Hematopoietic multipotent progenitor cell treated with erythropoietin and hydrocortisone succinate and interleukin-3 and kit ligand, for 15 days (in vitro differentiated cells): ENCODE measurements at regions not wholly inside any gene's neighbourhood (a gene's known extent, or its start where the extent isn't known, plus 50 kb on each side); places are given as distances from the start of the nearest gene placed in this dataset.

Experiments used
- DNase-seq: peaks from one replicate; pipeline ENCODE4 v3.0.0-alpha.2; 2015; ENCODE audit warnings: low spot score

DNA sequence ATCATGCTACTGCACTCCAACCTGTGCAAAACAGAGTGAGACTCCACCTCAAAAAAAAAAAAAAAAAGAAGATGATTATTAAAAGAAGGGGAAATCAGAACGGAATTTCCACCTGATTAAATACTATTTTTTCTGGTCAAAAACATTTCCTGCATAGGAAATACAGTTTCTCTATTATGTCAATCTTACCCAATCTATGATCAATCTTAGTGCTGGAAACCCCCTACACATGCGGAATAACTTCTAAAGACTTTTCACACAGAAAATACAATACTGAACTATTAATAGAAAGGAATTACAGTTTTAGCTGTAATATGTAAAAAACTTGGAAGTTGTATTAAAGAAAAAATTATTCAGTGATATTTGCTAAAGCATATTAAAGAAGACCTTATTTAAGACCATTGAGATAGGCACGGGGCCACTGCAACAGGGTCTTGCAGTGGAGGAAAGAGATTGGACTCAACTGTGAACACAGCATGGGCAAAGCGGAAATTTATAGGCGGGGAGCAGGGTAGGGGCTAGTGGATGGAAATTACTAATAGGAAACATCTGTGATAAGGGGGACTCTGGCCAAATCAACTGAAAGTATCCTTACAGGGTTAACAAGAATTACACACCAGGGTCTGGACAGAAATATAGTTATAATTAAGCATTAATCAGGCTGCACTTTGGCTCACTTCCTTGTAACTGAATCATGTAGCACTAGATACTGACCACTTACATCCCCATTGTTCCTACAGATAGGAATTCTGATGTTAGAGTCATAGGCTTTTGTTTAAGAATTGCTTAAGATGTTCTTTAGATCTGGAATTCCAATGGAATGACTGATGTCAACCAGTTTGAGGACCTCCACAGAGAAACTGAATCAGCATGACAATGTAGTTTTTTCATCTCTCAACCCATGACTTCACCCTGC lies 411.5 kb upstream of the DDI1 start:
- no peak for DNase-seq

DNA sequence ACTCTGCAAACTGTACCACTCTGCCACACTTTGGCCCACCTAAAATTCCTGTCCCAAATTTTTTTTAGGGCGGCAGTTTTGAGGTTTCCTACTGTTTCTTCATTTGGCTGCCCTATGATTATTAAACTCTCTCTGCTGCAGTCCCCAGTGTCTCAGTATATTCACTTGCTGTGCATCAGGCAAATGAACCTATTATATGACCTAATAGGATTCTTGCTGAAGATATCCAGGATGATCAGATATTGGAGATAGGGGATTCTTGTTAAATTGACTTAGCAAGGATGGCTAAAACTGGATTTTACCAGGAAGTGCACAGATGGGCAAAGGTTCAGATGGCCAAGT lies 410.8 kb upstream of the DDI1 start:
- DNase-seq: no peak

DNA sequence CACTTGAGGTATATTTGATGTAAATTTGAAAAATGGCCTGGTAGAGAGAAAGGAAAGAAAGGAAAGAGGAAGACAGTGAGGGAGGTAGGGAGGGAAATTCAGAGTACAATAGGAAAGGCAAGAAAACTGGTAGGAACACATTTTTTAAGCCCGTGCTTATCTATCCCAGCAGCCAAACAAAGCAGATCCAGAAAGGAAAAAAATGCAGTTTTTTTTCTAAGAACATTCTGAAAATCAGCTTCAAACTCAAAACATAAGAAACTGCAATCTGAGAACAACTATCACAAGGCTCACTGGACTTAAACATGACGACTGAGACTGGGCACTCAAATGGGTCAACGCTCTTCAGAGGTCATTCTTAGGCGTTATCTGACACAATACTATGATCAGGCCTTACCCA lies 408.3 kb upstream of the DDI1 start:
- DNase-seq: no peak

DNA sequence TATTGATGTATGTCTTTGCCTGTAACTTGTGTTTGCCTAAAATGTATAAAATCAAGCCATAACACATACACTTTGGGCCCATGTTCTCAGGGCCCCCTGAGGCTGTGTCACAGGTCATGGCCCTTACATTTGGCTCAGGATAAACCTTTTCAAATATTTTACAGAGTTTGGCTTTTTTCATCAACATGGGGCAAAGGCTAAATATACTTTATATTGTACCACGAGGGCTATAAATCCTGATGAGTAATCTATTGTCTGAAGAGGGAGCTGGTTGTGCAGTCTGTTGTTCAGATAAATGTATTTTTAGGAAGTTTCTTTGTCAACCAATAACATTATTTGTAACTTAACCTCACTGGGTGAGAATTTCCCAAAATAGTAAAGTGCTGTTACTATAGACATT lies 404.6 kb upstream of the DDI1 start:
- no peak for DNase-seq

DNA sequence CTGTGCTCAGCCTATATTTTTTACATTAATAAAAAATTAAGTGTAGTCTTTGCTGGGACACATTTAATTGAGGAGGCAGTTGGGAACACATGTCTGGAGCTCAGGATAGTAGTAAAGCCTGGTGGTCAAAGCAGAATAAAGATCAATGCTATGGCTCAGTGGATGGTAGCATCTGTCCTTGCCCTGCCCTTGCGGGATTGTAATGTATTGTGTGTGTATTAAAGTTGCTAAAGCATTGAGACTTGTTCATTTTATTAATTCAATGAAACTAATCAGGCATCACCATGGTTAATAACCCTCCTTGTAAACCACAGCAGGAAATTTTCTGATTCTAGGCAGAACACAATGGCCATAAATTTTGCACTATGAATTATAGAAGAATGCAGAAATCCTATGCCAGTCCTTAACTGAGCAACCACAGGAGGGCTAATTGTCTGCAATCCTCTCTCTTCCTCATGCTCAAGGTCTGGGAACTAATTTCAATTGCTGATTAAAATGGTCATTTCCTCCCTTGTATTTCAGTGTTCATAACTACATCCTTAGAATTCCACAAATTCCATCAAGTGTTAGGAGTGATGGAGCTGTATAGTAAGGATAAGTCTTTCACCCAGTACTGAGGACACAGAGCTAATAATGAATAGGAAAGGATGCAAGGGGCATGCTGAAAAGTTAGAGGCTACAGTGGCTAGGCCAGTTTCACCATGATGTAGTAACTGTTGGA lies 403.2 kb upstream of the DDI1 start:
- no peak for DNase-seq

DNA sequence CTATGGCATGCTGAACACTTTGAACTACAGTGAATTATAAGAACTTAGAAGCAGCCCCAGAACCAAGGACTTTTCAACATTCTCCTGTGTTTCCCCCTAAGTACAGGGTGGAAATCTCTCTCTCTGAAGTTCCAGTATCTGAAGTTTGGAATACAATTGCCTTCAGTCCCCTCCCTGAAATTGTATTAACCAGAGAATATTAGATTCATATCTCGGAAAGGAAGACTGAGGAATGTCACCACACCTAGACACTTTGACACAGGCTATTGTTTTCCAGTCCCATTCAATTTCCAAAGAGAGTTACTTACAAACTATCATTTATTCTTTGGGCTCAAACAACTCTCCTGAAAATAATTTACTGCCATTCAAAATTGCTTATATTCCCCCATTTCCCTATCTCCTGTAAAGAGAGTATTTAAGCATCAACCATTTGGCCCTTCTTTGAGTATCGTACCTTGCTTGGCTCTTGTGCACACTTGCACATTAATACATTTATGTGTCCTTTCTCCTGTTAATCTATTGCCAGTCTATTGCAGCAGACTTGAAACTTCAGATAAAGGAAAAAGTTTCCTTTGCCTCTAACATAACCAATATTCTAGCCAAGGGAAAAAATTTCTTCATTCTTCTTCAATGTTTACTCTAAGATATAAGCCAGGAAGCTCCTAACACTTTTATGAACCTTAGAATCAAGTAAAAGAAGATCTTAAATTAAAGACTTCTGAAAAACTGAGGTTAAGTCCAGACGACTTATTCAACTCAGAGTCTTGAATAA lies 402.4 kb upstream of the DDI1 start:
- DNase-seq: no peak

- DNase-seq: no peak
Observed at GRCh38 chr11:103636232-103636631, 400.2 kb upstream of the DDI1 start.

DNA sequence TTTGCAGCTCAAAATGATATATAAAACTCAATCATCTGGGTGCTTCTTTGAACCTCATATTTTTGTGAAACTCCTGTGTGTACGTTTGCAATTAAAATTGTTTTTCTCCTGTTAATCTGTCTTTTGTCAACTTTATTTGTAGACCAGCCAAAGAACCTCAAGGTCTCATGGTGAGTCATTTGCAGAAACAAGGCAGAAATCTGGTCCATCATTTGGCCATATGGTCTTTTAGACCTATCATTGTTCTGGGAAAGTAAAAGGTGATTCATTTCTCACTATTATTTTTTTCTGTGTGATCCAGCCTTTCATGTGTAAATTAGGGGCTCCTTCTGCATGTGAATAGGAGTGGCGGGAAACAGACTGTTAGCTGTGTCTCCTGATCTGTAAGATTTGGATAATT lies 399.1 kb upstream of the DDI1 start:
- no peak for DNase-seq

GRCh38 chr11:103637831-103638230 lies 398.6 kb upstream of the DDI1 start:
- no peak for DNase-seq

DNA sequence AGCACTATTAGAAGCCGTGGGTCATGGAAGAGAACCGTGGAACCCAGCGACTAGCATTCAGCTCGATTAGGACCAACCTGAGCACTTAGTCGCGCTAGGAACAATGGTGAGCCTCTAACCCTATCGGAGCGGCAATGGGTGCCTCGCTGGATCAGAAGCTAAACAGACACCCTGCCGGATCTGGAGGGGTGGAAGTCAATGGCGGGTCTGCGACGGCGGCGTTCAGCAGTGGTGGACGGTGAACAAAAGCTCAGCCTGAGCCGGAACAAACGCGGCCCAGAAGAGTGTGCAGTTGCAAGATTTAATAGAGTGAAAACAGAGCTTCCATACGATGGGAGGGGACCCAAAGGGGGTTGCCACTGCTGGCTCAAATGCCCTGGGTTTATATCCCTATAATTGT lies 391.8 kb upstream of the DDI1 start:
- no peak for DNase-seq

DNA sequence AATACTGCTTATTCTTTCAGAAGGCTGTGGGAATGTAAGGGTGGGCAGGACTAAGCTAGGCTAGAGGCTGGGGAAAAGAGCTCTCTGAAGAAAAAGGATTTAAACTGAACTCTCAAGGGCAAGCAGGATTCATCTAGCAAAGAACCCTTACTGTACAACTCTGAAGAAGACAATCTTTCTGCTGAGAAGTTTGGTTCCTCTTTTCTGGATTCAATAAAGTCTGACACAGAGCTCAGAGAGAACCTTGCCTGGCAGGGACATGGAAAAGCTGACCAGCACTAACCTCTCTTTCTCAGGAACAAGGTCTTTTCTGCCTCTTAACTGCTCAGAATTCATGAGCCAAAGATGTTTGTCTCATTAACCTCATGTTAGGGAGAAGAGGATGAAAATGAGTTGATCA lies 388.4 kb upstream of the DDI1 start:
- DNase-seq: no peak

DNA sequence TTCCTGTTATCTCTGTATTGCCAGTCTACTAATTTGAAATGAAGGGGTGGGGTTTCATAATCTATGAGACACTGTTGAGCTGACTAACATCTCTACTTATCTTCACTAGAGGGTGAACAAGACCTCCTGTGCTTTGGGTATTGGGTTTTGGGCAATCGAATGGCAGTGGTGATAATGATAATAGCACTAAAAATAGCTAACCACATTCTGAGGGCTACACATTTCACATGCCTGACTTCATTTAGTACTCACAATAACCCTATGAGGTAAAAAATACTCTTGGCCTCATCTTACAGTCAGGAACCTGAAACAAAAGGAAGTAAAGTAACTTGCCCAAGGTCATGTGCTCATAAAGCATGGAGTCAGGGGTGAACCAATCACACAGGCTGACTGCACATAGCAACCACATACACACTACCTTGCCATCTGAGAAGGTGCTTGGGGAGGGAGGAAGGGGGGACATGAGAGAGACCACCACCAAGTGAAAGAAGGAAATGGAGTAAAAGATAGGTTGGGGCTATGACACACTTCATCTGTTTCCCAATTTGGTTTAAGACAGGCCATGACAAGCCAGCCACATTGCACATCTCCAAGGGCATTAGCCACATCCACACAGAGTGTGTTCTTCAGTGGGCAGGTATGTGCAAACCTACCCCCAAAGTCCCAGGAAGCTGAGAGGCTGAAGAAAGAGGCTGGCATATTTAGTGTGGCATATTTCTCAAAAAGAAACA lies 387.6 kb upstream of the DDI1 start:
- DNase-seq: no peak

- no peak for DNase-seq
Observed at GRCh38 chr11:103649401-103649895, 387.0 kb upstream of the DDI1 start.

DNA sequence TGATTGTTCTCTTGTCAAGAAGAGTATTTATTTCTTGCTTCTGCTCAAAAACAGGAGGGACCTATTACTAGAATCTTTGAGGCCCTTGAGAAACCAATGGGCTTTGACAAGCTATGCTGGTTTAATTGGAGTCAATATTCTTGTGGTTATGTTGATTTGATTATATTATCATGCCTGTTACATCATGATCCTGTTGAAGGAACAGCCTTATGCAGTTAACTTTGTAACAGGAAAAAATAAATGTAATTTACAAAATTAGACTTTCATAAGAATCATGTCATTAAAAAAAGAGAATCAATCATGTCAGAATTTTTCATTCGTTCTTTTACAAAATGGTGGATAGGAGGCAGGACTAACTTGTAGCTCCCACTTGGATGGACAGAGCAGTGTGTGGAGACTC lies 386.1 kb upstream of the DDI1 start:
- no peak for DNase-seq

GRCh38 chr11:103651341-103651998 lies 385.0 kb upstream of the DDI1 start:
- DNase-seq: no peak

GRCh38 chr11:103652013-103652412 lies 384.4 kb upstream of the DDI1 start:
- DNase-seq: no peak

DNA sequence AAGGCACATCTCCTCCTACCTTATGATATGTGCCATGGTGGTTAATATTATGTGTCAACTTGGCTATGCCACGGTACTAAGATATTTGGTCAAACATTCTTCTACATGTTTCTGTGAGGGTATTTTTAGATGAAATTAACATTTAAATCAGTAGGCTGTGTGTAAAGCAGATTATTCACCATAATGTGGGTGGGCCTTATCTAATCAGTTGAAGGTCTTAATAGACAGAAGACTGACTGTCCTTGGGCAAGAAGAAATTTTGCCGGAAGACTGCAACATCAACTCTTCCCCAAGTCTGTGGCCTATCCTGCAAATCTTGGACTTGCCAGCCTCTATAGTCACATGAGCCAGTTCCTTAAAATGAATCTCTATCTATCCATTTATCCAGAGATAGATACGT lies 380.1 kb upstream of the DDI1 start:
- DNase-seq: no peak

DNA sequence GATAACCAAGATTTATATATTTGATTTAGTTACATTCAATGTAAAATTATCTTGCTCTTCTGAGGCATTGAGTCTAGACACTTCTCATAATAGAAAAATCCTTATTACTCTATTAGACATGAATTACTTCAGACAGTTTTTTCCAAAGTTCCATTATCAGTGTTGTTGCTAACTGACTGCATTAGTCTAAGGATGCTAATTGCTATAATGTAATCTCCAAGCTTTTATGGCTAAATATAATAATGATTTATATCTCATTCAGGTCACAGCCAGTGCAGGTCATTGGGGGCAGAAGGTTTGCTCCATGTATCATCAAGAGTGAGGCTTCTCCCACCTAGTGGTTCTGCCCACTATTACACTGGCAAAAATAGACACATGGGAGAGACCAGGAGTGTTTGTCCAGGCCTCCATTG lies 377.2 kb upstream of the DDI1 start:
- no peak for DNase-seq

- DNase-seq: no peak
Observed at GRCh38 chr11:103659743-103660142, 376.7 kb upstream of the DDI1 start.

DNA sequence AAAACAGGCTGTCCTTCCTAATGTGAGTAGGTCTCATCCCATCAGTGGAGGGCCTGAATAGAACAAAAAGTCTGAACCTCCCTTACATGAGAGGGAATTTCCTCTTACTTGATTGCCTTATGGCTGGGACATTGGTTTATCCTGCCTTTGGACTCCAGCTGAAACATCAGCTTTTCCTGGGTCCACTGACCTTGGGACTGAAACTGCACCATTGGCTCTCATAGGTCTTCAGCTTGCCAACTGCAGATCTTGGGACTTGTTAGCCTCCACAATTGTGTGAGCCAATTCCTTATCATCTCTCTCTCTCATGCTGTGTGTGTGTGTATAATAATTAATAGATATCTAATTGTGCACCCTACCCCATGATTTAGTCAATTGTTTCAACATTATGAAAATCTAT lies 375.3 kb upstream of the DDI1 start:
- no peak for DNase-seq

DNA sequence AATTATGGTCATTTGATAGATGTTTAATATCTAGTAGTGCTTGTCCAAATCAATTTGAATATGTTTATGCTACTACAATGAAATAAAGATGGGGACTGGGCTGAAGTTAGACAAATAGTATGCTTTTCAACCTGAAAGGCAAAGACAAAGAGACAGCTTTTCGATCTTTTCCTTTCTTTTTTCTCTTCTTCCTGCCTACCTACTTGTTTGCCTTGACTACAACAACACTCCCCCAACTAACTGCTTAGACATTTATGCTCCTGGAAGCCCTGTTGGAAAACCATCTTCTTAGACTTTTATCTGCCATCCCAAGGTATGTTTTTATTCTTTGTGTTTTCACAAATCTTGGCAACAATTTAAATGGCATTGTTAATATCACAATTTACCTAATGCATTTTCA lies 374.4 kb upstream of the DDI1 start:
- no peak for DNase-seq
